ENCODE measurements at regions not wholly inside any gene's neighbourhood (a gene's known extent, or its start where the extent isn't known, plus 50 kb on each side); places are given as distances from the start of the nearest gene placed in this dataset.

- DNase-seq = no peak
These were observed 130.9 kb upstream of the PTPN1 start for GRCh38 chr20:50379049-50379990.

- DNase-seq = no peak
These were observed 130.0 kb upstream of the PTPN1 start for GRCh38 chr20:50379991-50380696.

- no peak for DNase-seq
These were observed 129.5 kb upstream of the PTPN1 start for GRCh38 chr20:50380697-50381040.

GRCh38 chr20:50381075-50381732, 129.0 kb upstream of the PTPN1 start:
- no peak for DNase-seq

- peak in 1 of 2 experiments; percentile 12 for DNase-seq
These were observed 128.2 kb upstream of the PTPN1 start for GRCh38 chr20:50381771-50382593.

GRCh38 chr20:50385733-50386640, 124.2 kb upstream of the PTPN1 start:
- DNase-seq = peak in 1 of 2 experiments; percentile 30

- DNase-seq = no peak
These were observed 123.6 kb upstream of the PTPN1 start for GRCh38 chr20:50386641-50386960.

- no peak for DNase-seq
These were observed 122.8 kb upstream of the PTPN1 start for GRCh38 chr20:50387218-50387995.

GRCh38 chr20:50387996-50388332, 122.2 kb upstream of the PTPN1 start:
- no peak for DNase-seq

GRCh38 chr20:50388733-50389437, 121.3 kb upstream of the PTPN1 start:
- DNase-seq = no peak

- DNase-seq = no peak
These were observed 120.8 kb upstream of the PTPN1 start for GRCh38 chr20:50389438-50389807.

- no peak for DNase-seq
These were observed 120.1 kb upstream of the PTPN1 start for GRCh38 chr20:50389808-50390684.

GRCh38 chr20:50390685-50391443, 119.3 kb upstream of the PTPN1 start:
- DNase-seq = no peak

GRCh38 chr20:50391444-50392137, 118.6 kb upstream of the PTPN1 start:
- no peak for DNase-seq

GRCh38 chr20:50392138-50392866, 117.9 kb upstream of the PTPN1 start:
- no peak for DNase-seq

- DNase-seq = no peak
These were observed 116.9 kb upstream of the PTPN1 start for GRCh38 chr20:50393242-50393641.

GRCh38 chr20:50393990-50394561, 116.1 kb upstream of the PTPN1 start:
- no peak for DNase-seq
